PC-9 (cell line): ENCODE measurements at regions not wholly inside any gene's neighbourhood (a gene's known extent, or its start where the extent isn't known, plus 50 kb on each side); places are given as distances from the start of the nearest gene placed in this dataset.

ENCODE experiments used
- BruUV-seq: library from RNA; stranded (reverse); fragments of 400-500 nt; replicated peaks from 2 replicates; lab custom pipeline; 2021; lab: Mats Ljungman, UMichigan
- CTCF ChIA-PET: fragments of 300-600 bp; sonication (Branson Sonifier 250); formaldehyde crosslinking; loops from one replicate; lab custom pipeline; 2022; ENCODE audit warnings: antibody characterized with exemption; lab: Charles Lee
- POLR2A ChIA-PET: fragments of 300-600 bp; sonication (Branson Sonifier 250); formaldehyde crosslinking; loops from one replicate; lab custom pipeline; 2022; ENCODE audit warnings: antibody characterized with exemption; ENCODE audit not compliant: unreplicated experiment; lab: Charles Lee
- DNase-seq, 2 experiments: peaks; one replicate each; pipeline versions ENCODE4 v3.0.0 to v3.0.0-alpha.2; 2015 to 2022; ENCODE audit warnings: mixed read lengths in 1 of 2
- H2AFZ ChIP-seq: fragments of 200-600 bp; sonication (generic); 2 replicates; pipeline ENCODE4 v1.8.1; 2017; ENCODE audit warnings: antibody characterized with exemption
- H3F3A ChIP-seq: fragments of 200-600 bp; sonication (generic); 2 replicates; pipeline ENCODE4 v1.8.1; 2017; ENCODE audit warnings: antibody characterized with exemption, mild to moderate bottlenecking, low read depth; ENCODE audit not compliant: insufficient read depth
- H3K27ac ChIP-seq: fragments of 200-600 bp; sonication (generic); 2 replicates; pipeline ENCODE4 v1.6.1; 2016; ENCODE audit warnings: mixed run types
- H3K27me3 ChIP-seq: fragments of 200-600 bp; sonication (generic); 2 replicates; pipeline ENCODE4 v1.6.1; 2016; ENCODE audit warnings: low read depth, mixed run types; ENCODE audit not compliant: insufficient read depth
- H3K36me3 ChIP-seq: fragments of 200-600 bp; sonication (generic); 2 replicates; pipeline ENCODE4 v1.6.1; 2016; ENCODE audit warnings: low read depth, mixed run types
- H3K4me1 ChIP-seq: fragments of 200-600 bp; sonication (generic); replicated peaks from 2 replicates; pipeline ENCODE4 v1.6.1; 2016; ENCODE audit warnings: mixed run types; ENCODE audit not compliant: insufficient read depth
- H3K4me2 ChIP-seq: fragments of 200-600 bp; sonication (generic); 2 replicates; pipeline ENCODE4 v1.6.1; 2017; ENCODE audit warnings: mixed run types
- H3K4me3 ChIP-seq: fragments of 200-600 bp; sonication (generic); 2 replicates; pipeline ENCODE4 v1.6.1; 2016; ENCODE audit warnings: mixed run types
- H3K79me2 ChIP-seq: fragments of 200-600 bp; sonication (generic); 2 replicates; pipeline ENCODE4 v1.6.1; 2017; ENCODE audit warnings: low read depth, mixed run types
- H3K9me2 ChIP-seq: fragments of 200-600 bp; sonication (generic); 2 replicates; pipeline ENCODE4 v1.8.1; 2017; ENCODE audit warnings: mild to moderate bottlenecking; ENCODE audit not compliant: insufficient read depth
- H3K9me3 ChIP-seq: fragments of 200-600 bp; sonication (generic); 2 replicates; pipeline ENCODE4 v1.8.1; 2016; ENCODE audit warnings: low read depth; ENCODE audit not compliant: insufficient read depth
- H4K20me1 ChIP-seq: fragments of 200-600 bp; sonication (generic); 2 replicates; pipeline ENCODE4 v1.8.1; 2017; ENCODE audit not compliant: insufficient read depth
- CTCF ChIP-seq: fragments of 200-600 bp; sonication (generic); conservative IDR thresholded peaks from 2 replicates; pipeline ENCODE4 v1.6.1; 2017; ENCODE audit warnings: mixed run types, antibody characterized with exemption, mild to moderate bottlenecking, moderate library complexity
- EZH2 ChIP-seq: fragments of 200-600 bp; sonication (generic); IDR thresholded peaks from 2 replicates; pipeline ENCODE4 v1.8.0; 2017; ENCODE audit warnings: antibody characterized with exemption, low read depth
- intact Hi-C: fragments of 100-400 bp; cut with micrococcal nuclease; formaldehyde crosslinking; loops from one replicate; pipeline ENCODE4 v1.10.0; 2022; ENCODE audit not compliant: unreplicated experiment

- H3K79me2 ChIP-seq = no peaks in the 10 kb centered on the region
- H3K27ac ChIP-seq = no peak overlapping the region
- peak; percentile 20 to 44 for DNase-seq
- no peaks in the 10 kb centered on the region for H4K20me1 ChIP-seq
- no peak overlapping the region for H3K4me2 ChIP-seq
- H3K9me2 ChIP-seq = no peaks in the 10 kb centered on the region
- H3K4me1 ChIP-seq = no peaks in the 10 kb centered on the region
- no peak overlapping the region for H2AFZ ChIP-seq
- BruUV-seq = no TSS peak
- no peaks in the 10 kb centered on the region for H3K9me3 ChIP-seq
- ChIA-PET CTCF (no interaction called here), POLR2A (no interaction called here)
- TF ChIP-seq EZH2 = no peak
- TF ChIP-seq CTCF = no peak
- intact Hi-C loops = no loop called here
- no peaks in the 10 kb centered on the region for H3K27me3 ChIP-seq
- H3K36me3 ChIP-seq = no peaks in the 10 kb centered on the region
- H3F3A ChIP-seq = no peaks in the 10 kb centered on the region
- no peak overlapping the region for H3K4me3 ChIP-seq
Measured at GRCh38 chr3:4060064-4060463, 243.1 kb upstream of the SETMAR start.

- Histone ChIP-seq H3K9me3 (no peaks in the 10 kb centered on the region), H3K27ac (no peak overlapping the region), H3K9me2 (no peaks in the 10 kb centered on the region), H3K4me1 (no peaks in the 10 kb centered on the region), H3K36me3 (no peaks in the 10 kb centered on the region), H3K4me2 (no peak overlapping the region), H3K27me3 (no peaks in the 10 kb centered on the region), H2AFZ (no peak overlapping the region), H3F3A (no peaks in the 10 kb centered on the region), H4K20me1 (no peaks in the 10 kb centered on the region), H3K79me2 (no peaks in the 10 kb centered on the region), H3K4me3 (no peak overlapping the region)
- DNase-seq = no peak
- ChIA-PET CTCF (no interaction called here), POLR2A (no interaction called here)
- BruUV-seq = no TSS peak
- TF ChIP-seq EZH2 = no peak
- TF ChIP-seq CTCF = no peak
- intact Hi-C loops = no loop called here
Measured at GRCh38 chr3:4060603-4061002, 242.6 kb upstream of the SETMAR start.

- Histone ChIP-seq H3K4me3 (no peak overlapping the region), H3F3A (no peaks in the 10 kb centered on the region), H4K20me1 (no peaks in the 10 kb centered on the region), H3K4me1 (no peaks in the 10 kb centered on the region), H3K4me2 (no peak overlapping the region), H2AFZ (no peak overlapping the region), H3K27ac (no peak overlapping the region), H3K36me3 (no peaks in the 10 kb centered on the region), H3K9me2 (no peaks in the 10 kb centered on the region), H3K9me3 (no peaks in the 10 kb centered on the region), H3K79me2 (no peaks in the 10 kb centered on the region), H3K27me3 (no peaks in the 10 kb centered on the region)
- POLR2A ChIA-PET = no interaction called here
- TF ChIP-seq CTCF (no peak), EZH2 (no peak)
- BruUV-seq = no TSS peak
- CTCF ChIA-PET = no interaction called here
- no peak for DNase-seq
- intact Hi-C loops = no loop called here
Measured at GRCh38 chr3:4061195-4061594, 242.0 kb upstream of the SETMAR start.
